ENCODE measurements at regions not wholly inside any gene's neighbourhood (a gene's known extent, or its start where the extent isn't known, plus 50 kb on each side); places are given as distances from the start of the nearest gene placed in this dataset.

DNA sequence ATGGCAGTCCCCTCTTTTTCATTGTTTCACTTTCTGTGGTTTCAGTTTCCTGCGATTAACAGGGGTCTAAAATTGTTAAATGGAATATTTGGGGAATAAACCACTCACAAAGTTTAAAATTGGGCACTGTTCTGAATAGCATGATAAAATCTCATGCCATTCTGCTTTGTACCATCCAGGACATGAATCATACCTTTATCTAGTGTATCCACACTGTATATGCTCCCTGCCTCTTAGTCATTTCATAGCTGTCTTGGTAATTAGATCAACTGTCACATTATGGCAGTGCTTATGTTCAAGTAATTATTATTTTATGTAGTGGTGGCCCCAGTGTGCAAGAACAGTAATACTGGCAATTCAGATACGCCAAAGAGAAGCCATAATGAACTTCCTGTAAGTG lies 734.5 kb downstream of the ZPLD1 start:
- DNase-seq (ENCODE audit: low read depth) = no peak
- TF ChIP-seq, protein P1, sequence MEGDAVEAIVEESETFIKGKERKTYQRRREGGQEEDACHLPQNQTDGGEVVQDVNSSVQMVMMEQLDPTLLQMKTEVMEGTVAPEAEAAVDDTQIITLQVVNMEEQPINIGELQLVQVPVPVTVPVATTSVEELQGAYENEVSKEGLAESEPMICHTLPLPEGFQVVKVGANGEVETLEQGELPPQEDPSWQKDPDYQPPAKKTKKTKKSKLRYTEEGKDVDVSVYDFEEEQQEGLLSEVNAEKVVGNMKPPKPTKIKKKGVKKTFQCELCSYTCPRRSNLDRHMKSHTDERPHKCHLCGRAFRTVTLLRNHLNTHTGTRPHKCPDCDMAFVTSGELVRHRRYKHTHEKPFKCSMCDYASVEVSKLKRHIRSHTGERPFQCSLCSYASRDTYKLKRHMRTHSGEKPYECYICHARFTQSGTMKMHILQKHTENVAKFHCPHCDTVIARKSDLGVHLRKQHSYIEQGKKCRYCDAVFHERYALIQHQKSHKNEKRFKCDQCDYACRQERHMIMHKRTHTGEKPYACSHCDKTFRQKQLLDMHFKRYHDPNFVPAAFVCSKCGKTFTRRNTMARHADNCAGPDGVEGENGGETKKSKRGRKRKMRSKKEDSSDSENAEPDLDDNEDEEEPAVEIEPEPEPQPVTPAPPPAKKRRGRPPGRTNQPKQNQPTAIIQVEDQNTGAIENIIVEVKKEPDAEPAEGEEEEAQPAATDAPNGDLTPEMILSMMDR (conservative IDR thresholded peaks at IDR 0.05; ENCODE audit: low read length) = no peak
- H3K4me3 ChIP-seq (ENCODE audit: low read length) = no peak overlapping the region

DNA sequence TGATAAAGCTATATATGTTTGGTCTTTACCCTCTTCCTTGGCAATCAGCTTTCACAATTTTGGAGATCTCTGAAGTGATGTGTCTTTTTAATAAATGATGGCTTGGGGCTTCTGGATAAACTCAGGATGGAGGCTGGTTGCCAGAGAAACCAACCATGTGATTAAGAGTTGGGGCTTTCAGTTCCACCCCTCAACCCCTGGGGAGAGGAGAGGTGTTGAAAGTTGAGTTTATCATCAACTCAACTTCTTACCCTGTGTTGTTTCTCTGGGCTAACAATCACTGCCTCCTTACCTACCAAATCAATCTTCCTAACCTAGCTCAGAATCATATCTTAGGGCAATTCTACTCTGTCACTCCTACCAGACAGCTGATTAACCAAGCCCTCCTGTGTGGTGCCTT lies 735.8 kb downstream of the ZPLD1 start:
- no peak for DNase-seq (ENCODE audit: low read depth)
- H3K4me3 ChIP-seq (ENCODE audit: low read length) = no peak overlapping the region
- TF ChIP-seq, protein P1 (conservative IDR thresholded peaks at IDR 0.05; ENCODE audit: low read length) = no peak

DNA sequence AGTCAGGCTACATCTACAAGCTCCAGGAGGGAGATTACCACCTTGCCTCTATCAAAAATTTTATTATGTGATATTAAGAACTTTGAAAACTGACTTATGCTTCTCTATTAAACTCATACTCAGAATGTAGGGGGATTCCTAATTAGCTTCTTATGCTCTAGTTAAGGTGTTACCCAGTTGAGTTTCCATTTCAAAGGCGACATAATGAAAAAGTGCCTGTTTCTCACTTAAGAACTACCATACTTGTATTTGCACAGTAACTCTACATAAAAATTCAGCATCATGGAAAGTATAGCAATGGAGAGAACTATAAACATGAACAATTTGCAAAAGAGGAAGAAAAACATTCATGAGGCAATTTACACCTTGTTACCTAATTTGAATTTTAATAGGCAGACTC lies 739.1 kb downstream of the ZPLD1 start:
- TF ChIP-seq, protein P1 (conservative IDR thresholded peaks at IDR 0.05; ENCODE audit: low read length) = no peak
- DNase-seq (ENCODE audit: low read depth) = no peak
- no peak overlapping the region for H3K4me3 ChIP-seq (ENCODE audit: low read length)

DNA sequence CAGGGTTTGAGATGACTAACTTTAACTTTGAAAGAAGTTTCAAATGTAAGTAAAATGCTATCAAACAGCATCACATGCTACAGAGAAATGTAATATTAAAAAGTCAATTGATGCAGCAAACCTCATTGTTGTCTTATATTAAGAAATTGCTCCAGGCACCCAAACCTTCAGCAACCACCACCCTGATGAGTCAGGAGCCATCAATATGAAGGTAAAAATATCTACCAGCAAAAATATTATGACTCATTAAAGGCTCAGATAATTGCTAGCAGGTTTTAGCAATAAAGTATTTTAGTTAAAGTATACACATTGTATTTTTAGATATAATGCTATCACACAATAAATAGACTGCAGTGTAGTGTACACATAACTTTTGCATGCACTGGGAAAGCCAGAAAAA lies 746.3 kb downstream of the ZPLD1 start:
- TF ChIP-seq, protein P1 (conservative IDR thresholded peaks at IDR 0.05; ENCODE audit: low read length) = no peak
- no peak overlapping the region for H3K4me3 ChIP-seq (ENCODE audit: low read length)
- DNase-seq (ENCODE audit: low read depth) = no peak

DNA sequence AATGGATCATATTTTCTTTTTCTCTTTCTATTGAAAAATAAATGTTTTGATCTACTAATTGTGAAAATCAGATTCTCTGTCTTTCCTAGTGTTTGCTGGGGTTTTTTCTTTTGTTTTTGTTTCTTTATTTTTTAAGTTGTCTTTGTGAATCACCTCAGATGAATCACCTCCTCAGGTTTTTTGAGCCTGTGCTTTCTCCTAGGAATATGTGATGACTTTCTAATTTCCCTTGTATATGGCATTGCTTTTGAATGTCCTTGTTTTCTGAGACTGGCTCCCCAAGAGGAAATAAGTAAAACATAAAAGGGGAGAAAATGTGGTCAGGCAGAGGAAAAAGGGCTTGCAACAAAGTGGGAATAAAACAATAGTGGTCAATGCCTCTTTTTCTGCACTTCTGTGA lies 750.0 kb downstream of the ZPLD1 start:
- TF ChIP-seq, protein P1 (conservative IDR thresholded peaks at IDR 0.05; ENCODE audit: low read length) = no peak
- no peak overlapping the region for H3K4me3 ChIP-seq (ENCODE audit: low read length)
- no peak for DNase-seq (ENCODE audit: low read depth)

DNA sequence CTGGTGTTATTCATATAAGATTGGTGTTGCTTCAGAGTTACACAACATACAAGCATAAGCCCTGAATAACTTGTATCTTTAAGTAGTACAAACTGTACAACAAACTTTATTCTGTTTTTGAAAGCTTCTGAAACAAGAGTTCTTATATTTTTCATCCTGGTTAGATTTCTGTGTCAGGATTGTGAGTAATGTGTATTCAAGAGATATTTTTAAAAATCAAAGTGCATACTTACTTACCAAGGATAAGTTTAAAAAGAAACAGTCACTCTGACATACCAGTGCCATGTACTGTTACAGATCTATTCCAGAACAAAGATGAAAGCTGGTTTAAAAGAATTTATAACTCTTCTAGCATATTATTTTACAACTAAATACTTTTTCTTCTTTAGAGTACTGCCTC lies 755.1 kb downstream of the ZPLD1 start:
- TF ChIP-seq, protein P1 (conservative IDR thresholded peaks at IDR 0.05; ENCODE audit: low read length) = no peak
- no peak for DNase-seq (ENCODE audit: low read depth)
- H3K4me3 ChIP-seq (ENCODE audit: low read length) = no peak overlapping the region

DNA sequence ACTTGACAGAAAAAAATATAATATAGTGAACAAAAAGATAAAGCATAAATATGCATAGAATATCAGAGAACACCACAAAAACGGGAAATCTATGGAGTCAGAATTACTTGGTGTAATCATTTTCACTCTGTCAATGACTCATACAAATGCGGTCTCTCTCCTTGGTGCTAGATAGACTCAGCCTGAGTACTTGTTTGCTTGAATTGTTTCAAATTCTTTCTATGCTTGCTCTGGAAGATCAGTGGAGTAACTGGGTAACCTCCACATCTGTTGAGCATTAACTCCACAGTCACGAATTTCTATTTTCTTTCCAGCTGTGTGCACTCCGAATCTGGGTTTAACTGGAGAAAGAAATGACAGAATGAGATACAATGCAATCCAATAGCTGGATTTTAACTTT lies 760.4 kb downstream of the ZPLD1 start:
- H3K4me3 ChIP-seq (ENCODE audit: low read length) = no peak overlapping the region
- peak; percentile 1 for DNase-seq (ENCODE audit: low read depth)
- TF ChIP-seq, protein P1 (conservative IDR thresholded peaks at IDR 0.05; ENCODE audit: low read length) = no peak
